HPDE6-E6E7 (cell line): ENCODE measurements at regions not wholly inside any gene's neighbourhood (a gene's known extent, or its start where the extent isn't known, plus 50 kb on each side); places are given as distances from the start of the nearest gene placed in this dataset.
"Not testable (repeated sequence)": the region's sequence is repeated elsewhere in the genome, so short reads cannot be mapped to it uniquely, and the experiment has no call there.

ENCODE experiments used
- DNase-seq: peaks from one replicate; pipeline ENCODE4 v3.0.0; 2011; ENCODE audit warnings: missing footprints; ENCODE audit errors: extremely low spot score

DNA sequence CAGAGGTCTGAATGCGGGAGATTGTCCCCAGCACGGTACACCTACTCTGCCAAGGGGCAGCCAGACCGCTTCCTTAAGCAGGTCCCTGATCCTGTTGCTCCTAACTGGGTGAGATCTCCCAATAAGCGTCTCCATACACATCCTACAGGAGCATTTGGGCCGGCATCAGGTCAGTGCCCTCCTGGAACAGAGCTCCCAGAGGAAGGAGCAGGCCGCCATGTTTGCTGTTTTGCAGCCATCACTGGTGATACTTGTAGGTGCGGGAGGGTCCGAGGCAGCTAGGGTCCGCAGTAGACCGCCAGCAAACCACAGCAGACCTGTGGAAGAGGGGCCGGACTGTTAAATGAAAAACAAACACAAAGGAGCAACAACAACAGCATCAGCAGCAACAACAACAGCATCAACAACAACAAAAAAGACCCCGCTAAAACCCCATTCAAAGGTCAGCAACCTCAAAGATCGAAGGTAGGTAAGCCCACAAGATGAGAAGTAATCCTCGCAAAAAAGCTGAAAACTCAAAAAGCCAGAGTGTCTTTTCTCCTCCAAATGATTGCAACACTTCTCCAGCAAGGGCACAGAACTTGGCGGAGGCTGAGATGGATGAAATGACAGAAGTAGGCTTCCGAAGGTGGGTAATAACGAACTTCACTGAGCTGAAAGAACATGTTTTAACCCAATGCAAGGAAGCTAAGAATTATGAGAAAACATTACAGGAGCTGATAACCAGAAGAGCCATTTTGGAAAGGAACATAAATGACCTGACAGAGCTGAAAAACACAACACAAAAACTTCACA lies 79.0 kb upstream of the CDH7 start:
- no peak for DNase-seq

DNA sequence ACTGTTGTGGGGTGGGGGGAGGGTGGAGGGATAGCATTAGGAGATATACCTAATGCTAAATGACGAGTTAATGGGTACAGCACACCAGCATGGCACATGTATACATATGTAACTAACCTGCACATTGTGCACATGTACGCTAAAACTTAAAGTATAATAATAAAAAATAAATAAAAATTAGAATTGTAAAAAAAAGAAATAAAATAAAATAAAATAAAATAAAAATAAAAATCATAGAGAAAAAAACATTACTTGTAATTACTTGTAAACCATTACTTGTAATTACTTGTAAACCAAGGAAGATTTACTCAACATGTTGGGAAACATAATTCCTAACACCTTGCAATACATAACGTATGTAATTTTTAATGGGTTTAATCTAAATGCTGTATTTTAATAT lies 80.7 kb upstream of the CDH7 start:
- DNase-seq, result not testable (repeated sequence)

DNA sequence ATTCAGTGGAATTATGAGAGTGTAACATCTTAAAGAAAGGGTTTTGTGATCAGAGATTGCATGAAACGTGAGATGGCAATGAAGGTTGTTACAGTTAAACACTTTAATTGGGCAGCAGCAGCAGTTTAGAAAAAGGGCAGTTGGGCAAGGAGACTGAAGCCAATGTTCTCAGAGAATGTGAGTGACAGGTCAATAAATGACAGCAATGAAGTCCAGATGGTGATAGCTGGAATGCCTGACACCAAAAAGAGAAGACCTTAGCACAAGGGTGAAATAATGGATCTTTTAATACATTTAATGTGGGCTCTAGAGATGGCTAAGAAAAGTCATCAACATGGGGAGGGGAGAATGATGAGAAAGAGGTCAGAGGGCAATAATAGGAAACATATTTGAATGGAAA lies 89.4 kb upstream of the CDH7 start:
- DNase-seq, result no peak

DNA sequence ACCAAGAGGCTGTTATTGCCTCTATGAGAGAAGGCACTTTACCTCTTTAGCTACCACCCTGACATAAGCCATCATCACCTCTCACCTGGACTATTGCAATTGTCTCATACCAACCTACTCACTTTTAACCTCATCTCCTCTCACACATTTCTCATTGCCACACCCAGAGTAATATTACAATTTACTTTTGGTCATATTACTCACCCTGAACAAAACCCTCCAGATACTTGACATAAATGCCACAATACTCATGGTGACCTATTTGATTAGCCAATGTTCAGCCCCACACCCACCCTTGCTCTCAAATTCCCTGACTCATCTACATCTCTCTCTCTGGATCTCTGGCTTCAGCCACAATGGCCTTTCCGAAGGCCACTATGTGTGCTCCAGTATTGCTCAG lies 90.9 kb upstream of the CDH7 start:
- peak; percentile 25 for DNase-seq

DNA sequence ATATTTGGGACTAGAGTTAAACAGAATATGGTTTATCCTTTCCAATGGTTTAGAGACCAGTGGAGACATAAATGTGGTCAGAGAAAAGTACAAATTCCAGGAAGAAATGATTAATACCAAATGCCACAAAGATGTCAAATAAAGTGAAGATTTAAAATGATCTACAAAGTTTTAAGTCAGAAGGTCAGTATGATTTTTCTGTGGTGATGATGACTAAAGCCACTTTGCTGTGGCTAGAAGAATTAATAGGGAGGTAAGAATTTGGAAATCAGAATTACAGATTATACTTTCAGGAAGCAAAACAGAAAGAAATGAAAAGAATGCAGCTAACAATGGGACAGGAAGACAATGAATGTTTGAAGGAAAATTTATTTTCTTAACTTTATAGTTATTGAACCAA lies 91.5 kb upstream of the CDH7 start:
- DNase-seq, result no peak

DNA sequence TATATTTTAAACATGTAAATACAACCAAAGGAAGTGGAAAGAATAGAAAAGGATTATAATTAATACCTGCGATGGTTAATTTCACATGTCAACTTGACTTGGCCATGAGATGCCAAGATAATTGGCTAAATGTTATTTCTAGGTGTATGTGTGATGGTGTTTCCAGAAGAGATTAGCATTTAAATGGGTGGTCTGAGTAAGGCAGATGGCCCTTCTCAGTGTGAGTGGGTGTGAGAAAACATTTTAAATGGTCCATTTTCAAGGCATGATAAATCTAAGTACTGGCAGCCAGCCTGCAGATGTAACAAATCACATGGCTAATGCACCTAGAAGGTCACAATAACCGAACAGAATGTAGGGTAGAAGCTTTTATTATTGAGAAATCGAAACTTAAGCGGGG lies 99.6 kb upstream of the CDH7 start:
- DNase-seq, result no peak

DNA sequence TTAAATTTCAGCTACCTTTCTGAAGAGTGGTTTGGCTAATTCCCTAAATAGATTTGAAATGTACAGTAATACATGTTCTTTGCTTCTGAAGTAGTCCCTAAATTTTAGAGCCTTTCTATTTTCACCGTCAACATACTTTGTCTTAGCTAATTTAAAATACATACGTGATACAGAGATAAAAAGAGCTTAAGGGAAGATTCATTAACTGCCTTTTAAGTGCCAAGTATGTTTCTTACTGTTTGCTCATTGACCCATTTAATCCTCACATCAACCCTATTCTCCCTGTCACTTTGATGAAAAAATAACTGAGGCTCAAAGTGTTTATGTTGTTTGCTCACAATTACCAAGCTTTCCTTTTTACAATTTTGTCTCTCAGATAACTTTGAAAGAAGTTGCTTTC lies 118.6 kb upstream of the CDH7 start:
- DNase-seq, result no peak

DNA sequence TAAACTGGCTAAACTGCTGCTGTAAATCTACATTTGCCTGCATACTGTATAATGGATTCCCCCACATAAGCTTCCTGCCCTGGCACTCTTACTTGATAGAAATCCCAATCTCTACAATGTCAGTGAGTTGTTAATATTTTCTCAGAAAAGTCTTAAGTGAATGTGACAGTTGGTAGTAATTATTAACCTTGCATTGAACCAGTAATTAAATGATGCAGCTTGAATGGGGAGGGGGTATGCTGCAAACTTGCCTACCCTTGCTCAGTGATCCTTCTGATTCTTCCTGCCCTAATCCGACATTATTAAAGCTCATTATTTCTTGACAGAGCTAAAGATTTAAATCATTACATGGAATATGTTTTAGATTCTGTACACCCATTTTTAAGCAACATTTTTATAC lies 119.0 kb upstream of the CDH7 start:
- no peak for DNase-seq

DNA sequence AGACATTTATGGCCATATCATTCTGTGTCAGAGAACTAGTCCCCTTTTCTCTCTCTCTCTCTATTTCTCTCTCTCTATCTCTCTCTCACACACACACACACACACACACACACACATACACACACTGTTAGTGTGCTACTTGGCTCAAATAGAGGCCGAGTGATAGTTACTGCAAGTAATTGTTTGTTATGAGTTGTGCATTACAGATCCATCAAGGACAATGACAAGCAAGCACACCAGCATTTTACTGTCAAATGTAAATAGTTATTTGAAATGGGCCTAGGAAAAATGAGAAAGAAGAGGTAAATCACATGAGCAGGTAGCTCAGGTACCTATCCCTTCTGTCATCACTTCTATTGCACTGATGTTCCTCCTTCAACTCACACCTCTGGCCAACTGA lies 122.4 kb upstream of the CDH7 start:
- DNase-seq, result no peak

DNA sequence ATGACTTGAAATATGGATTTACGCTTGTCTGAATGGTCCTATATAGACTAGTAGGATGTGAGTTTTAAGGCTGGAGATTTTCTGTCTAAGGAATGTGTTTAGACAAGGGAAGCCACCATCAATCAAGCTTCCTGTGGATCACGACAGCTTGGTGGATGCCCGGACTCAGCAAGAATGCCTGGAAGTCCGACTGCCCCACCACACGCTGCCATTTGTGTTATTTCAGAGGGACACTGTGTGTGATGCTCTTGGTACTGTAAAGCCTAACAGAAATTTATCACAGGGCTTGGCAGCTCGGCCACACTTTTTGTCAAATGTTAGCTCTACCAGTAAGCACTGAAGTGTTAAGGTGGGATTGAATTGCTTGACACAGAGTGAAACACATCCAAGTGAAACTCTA lies 127.1 kb upstream of the CDH7 start:
- DNase-seq, result no peak

DNA sequence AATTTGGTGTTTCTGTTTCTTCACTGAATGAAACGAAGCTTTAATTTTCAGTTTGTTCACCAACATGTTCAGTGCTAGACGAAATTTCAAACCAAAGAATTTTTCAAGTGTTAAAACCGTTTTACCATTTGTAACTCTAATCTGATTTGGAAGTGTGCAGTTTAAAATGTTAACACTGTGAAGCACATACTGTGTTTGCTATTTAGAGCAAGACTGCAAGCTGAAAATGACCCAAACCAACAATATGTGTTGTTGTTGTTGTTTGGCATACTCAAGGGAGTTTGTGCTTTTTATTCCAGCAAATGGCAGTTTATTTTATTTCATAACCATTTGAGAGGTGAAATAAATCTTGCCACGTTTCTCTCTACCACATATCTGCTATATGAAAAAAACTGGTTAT lies 128.4 kb upstream of the CDH7 start:
- no peak for DNase-seq

DNA sequence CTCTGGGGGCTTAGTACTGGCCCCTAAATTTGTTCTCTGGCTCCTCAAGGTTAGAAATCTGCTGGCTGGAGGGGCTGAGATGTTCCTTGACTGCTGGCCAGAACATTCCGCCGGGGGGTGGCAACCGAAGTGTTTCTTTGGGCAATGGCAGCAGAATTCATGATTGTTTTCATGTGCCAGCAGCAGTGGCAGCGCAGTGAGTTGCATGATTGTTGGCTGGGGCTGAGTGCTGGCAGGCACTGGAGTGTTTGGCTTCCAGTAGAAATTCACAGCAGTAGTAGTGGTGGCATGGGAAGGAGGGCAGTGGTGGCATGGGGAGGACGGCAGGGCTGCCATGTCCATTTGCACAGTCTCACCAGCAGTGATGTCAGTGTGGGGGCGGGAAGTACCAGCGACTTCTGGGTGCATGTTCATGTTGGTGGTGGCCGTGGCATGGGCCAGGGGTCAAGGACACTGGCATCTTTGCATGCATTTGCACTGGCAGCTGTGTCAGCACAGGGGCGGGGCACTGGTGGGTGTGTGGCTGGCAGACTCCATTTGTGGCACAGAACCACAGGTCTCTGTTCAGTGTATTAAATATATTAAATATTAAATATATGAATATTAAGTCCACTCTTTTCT lies 130.6 kb upstream of the CDH7 start:
- no peak for DNase-seq

DNA sequence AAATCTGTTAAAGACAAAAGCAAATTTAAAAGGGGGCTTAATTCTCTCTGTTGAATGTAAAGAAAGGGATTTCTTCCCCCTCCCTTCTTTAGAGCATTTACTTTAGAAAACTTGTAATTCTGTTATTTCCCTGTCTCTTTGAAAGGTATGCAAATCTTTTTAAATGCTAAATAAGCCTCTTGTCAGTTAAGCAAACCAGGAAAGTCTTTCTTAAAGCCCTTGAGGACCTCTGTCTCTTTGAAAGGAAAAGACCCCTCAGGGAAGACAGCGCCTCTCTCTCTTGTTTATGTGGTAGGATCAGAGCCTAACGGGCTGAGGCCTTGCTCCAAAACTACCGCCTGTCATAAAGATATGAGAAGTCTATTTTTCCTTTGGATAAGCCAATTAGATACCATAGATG lies 139.9 kb upstream of the CDH7 start:
- no peak for DNase-seq

DNA sequence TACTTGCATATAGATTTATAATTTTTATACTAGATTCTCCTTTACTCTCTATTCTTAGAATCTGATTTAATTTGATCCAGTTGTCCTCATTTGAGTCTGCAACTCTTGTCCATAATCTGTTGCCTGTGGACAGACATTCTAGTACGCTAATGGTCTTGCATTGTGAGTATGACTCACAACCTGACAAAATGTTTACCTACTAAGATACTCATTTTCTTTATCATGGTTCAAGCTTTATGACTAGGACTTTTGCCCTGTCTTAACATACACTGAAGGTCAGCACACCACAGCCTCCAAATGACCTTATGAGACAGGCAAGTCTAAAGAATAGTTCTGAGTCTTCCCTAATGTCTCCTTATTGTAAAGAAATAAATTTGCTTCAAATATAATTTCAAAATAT lies 142.3 kb upstream of the CDH7 start:
- no peak for DNase-seq

DNA sequence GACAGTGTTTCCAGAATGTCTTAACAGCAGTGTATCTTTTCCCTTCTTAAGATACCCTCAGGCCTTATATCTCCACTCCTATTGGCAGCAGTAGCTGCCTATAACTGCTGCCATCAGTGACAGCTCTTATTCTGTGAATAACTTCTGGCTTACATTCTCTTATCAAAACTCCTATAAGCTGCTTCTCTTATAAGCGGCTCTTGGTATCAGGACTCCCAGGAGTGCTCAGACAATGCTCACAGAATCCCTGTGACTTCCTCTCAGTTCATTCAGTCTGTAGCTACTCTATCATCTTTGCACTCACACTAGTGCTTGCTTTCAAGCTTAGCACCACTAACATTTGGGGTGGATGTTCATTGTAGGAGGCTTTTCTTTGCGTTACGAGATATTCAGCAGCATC lies 143.7 kb upstream of the CDH7 start:
- DNase-seq, result no peak

DNA sequence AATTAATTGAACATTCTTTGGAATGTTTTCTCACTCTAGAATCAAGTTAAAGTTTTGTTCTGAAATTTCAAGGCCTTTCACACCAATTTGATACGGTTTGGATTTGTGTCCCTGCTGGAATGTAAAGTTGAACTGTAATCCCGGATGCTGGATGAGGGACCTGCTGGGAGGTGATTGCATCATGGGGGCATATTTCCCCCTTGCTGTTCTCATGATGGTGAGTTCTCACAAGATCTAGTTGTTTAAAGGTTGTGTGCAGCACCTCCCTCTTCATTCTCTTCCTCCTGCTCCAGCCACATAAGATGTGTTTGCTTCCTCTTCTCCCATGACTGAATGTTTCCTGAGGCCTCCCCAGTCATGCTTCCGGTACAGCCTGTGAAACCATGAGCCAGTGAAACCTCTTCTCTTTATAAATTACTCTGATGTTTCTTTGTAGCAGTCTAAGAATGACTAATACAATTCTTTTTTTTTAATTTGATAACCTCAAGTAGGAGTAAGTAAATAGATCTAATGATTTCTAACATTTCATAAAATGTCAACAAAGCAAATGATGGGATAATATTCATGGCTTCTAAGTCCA lies 144.2 kb upstream of the CDH7 start:
- no peak for DNase-seq

DNA sequence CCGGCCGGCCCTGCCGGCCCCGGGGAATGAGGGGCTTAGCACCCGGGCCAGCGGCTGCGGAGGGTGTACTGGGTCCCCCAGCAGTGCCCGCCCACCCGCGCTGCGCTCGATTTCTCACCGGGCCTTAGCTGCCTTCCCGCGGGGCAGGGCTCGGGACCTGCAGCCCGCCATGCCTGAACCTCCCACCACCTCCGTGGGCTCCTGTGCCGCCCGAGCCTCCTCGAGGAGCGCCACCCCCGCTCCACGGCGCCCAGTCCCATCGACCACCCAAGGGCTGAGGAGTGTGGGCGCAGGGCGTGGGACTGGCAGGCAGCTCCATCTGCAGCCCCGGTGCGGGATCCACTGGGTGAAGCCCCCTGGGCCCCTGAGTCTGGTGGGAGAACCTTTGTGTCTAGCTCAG lies 145.5 kb upstream of the CDH7 start:
- DNase-seq, result not testable (repeated sequence)

DNA sequence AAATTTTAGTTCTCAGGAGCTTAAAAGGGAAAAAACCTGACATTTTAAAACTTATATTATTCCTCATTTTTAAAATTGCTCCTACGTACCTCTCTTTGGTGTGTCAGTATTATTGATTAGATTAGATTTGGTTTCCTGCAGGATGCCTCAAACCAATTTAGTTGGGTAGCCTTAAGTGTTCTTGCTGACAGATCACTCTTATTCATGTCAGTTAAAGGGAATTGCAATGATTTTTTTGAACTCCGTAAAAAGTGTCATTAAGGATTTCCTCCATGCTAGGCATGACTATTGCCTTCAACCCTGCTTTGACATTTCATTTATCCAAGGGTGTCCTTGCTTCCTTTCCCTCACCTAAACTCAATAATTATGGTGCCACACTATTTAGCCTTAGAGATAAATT lies 149.0 kb upstream of the CDH7 start:
- no peak for DNase-seq

DNA sequence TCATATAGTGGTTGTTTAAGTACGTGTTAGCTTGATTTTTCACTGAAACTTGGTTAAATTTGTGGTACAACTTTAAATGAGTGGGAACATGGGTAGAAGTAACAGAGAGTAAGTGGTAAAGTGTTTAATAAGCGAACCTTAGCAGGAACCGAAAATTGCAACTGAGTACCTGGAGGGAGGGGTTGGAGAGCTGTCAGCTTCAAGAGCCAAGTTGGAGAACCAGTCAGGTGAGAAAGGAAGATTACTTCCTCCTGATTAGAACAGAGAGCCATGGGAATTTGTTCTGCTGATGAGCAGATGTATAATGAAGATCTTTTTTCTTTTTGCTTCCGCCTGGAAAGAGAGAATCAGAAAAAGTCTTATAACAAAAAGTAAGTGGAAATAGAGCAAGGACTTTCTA lies 158.4 kb upstream of the CDH7 start:
- peak; percentile 12 for DNase-seq

DNA sequence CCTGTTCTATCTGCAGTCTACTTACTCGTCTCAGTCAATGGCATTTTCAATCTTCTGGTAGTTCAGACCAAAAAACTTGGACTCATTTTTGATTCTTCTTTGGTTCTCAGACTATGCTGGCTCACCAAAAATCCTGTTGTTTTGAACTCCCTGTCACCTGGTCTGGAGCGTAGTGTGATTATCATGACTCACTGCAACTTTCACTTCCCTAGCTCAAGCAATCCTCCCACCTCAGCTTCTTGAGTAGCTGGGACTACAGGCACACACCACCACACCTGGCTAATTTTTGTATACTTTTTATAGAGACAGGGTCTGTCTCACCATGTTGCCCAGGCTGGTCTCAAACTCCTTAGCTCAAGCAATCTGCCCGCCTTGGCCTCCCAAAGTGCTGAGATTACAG lies 163.3 kb upstream of the CDH7 start:
- no peak for DNase-seq

DNA sequence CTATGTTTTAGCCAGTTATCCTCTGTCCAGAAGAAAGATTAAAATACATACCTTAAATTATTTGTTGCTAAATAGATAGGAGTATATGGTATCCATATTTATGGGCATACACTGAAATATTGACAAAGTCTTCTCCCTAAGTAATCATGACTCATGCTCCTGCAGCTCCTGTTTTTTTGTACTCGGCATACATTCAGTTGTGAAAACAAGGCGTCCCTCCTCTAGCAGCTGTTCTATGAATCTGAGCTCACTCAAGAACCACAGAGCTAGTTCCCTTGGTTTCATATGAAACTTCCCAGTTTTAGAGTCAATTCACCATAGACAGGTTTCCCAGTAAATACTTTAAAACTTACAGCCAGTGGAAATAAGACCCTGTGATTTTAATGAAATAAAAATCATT lies 168.7 kb upstream of the CDH7 start:
- DNase-seq, result not testable (repeated sequence)

DNA sequence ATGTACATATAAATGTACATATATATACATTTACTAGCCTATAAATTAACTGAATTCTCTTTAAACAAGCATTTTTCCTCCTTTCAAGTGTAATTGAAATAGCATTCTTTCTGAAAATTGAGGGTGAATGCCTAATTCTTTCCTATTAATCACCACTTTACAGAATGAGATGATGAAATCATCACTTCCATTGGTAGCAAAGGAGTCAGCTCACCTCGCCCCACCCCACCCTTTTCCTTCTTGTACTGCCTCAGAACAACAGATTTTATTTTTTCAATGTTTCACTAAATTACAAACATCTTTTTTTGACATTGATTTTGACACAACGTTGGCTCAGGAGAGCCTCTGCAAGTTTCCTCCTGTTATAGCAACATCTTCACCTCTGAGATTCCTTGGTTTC lies 181.9 kb upstream of the CDH7 start:
- DNase-seq, result peak; percentile 4

DNA sequence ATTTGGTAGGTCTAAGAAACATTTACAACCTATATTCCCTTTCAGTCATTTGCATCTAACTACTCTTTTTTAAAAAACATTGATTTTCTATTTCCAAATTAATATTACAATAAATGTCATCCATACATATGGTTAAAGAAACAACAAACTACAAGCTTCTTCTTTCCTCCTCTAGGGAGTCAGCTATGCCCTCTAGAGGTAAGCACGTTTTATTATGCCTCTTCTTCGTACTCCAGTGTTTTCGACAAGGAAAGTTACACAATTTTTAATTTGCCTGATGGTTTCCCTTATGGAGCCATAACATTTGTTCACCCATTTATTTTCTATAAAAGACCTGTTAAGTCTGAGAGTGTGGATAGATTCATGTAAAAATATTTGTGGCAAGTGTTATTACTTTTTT lies 183.4 kb upstream of the CDH7 start:
- peak; percentile 32 for DNase-seq
